HG02840 (cell line): ENCODE measurements at regions not wholly inside any gene's neighbourhood (a gene's known extent, or its start where the extent isn't known, plus 50 kb on each side); places are given as distances from the start of the nearest gene placed in this dataset.

Experiments
- ATAC-seq: cut with Tn5 transposase; IDR thresholded peaks from one replicate; pipeline ENCODE4 v1.9.1; 2021; ENCODE audit warnings: mild to moderate bottlenecking, moderate library complexity, moderate number of reproducible peaks; ENCODE audit not compliant: unreplicated experiment, low FRiP score

DNA sequence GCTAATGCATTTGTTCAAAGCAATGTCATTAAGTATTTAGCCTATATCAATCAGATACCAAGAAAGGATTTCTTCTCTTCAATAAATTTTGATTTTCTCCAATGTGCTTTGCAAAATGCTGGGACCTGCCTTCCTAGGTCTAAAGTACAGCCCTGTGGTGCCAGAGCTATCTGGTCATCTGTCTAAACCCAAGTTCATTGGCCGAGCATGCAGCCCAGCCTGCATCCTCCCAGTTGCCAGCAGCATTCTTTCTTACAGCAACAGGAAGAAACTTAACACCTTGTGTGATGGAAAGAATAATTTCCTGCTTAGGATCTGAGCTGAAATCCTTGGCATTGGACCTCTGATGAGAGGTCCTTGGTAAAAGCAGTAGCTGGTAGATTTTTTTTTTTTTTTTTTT, 310.0 kb downstream of the RBM26 start:
- no peak for ATAC-seq

GRCh38 chr13:79090552-79091124, 315.4 kb downstream of the RBM26 start:
- ATAC-seq: no peak

- no peak for ATAC-seq
Measured at GRCh38 chr13:79084802-79085424, 321.1 kb downstream of the RBM26 start.

GRCh38 chr13:79081942-79082341, 324.1 kb downstream of the RBM26 start:
- ATAC-seq: no peak

DNA sequence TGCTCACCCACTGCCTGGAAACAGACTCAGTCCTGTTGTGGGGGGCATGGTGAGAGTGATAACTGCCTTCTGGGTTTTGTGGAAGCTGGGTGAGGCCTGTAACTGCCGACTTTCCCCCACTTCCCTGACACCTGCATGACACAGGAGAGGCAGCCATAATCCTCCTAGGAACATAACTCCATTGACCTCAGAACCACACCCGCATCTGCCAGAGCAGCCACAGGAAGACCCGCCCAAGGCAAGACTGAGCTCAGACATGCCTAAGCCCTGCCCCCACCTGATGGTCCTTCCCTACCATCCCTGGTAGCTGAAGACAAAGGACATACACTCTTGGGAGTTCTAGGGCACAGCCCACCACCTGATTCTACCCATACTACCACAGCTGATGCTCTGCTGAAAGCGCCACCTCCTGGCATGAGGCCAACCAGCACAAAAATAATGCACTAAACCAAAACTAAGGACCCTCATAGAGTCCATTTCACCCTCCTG, 326.7 kb downstream of the RBM26 start:
- ATAC-seq: no peak

DNA sequence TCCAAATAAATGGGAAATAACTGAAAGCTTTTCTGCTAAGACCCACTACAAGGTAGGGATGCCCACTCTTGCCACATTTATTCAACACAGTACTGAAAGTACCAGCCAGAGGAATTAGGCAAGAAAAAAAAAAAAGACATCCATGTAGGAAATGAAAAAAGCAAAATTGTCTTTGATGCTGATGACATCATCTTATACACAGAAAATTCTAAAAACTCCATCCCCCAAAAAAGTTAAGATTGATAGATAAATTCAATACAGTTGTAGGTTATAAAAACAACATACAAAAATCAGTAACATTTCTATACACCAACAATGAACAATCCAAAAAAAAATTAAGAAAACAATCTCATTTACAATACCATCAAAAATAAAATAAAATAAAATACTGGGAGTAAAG, 330.4 kb downstream of the RBM26 start:
- ATAC-seq: no peak

GRCh38 chr13:79070343-79070974, 335.6 kb downstream of the RBM26 start:
- no peak for ATAC-seq

DNA sequence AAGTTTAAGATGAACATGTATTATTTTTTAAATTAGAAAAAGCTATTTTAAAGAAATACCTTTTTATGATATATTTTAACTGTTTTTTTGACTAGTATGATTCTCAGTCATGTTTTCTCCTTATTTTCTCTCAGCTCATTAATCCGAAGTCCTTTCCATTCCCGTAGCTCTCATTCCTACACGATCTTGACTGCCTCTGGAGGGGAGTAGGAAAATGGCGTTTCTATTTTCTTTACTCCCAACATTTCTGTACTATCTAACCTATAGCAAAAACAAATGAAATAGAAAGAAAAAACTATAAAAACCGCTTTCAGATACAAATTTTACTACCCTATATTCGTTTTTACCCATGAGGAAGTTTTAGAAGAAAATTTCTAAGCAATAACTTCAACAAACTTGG, 343.8 kb downstream of the RBM26 start:
- no peak for ATAC-seq

GRCh38 chr13:79060216-79060615, 345.8 kb downstream of the RBM26 start:
- ATAC-seq: no peak

DNA sequence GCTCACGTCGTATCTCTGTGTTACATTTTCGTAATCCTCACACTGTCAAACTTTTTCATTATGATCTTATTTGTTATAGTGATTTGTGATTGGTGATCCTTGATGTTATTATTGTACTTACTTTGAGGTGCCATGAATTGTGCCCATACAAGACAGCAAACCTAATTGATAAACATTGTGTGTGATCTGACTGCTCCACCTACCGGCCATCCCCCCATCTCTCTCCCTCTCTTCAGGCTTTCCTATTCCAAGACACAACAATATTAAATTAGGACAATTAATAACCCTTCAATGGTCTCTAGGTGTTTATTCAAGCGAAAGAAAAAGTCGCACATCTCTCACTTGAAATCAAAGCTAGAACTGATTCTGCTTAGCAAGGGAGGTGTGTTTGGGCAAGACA, 349.3 kb downstream of the RBM26 start:
- ATAC-seq: no peak

- ATAC-seq: no peak
Measured at GRCh38 chr13:79051472-79051871, 354.6 kb downstream of the RBM26 start.

DNA sequence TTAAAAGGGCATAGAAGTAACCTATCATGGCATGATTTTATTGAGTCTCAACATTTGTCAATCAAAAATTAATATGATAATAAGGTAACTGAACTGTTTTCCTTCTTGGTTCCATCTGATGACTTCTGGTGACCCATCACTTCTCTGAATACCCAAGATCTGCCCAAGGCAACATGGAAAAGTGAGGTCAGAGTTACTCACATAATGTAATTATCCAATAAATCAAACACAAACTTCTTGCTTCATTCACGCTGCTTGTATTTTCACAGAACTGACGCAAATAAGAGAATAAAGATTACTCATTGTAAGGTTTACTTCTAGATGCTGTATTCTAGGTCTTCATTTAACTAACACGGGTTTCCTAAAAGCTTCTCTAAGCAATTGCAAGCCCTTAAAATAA, 361.6 kb downstream of the RBM26 start:
- no peak for ATAC-seq

GRCh38 chr13:79043208-79043607, 362.8 kb downstream of the RBM26 start:
- ATAC-seq: no peak

DNA sequence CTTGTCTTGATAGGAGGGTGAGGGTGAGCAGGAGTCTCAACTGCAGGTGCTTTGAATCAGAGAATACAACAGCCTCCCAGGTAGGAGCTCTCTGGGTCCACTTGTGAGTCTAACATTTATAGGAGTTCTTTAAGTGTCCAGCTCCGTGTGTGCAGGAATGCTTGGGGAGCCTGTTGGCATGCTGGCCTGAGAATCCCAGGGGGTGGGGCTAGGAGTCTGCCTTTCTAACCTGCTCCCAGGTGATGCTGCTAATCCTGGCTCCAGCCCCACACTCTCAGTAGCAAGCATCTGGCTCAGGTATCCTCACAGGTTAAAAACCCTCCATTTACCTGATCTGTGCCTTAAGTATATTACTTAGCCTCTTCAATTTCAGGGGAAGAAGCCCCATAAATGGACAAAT, 368.9 kb downstream of the RBM26 start:
- no peak for ATAC-seq

- no peak for ATAC-seq
Measured at GRCh38 chr13:79034341-79034740, 371.7 kb downstream of the RBM26 start.

GRCh38 chr13:79030513-79030912, 371.6 kb upstream of the OBI1 start:
- no peak for ATAC-seq

GRCh38 chr13:79018166-79018565, 359.2 kb upstream of the OBI1 start:
- ATAC-seq: no peak

GRCh38 chr13:79011179-79011578, 352.2 kb upstream of the OBI1 start:
- no peak for ATAC-seq

GRCh38 chr13:79003989-79004898, 345.3 kb upstream of the OBI1 start:
- no peak for ATAC-seq

DNA sequence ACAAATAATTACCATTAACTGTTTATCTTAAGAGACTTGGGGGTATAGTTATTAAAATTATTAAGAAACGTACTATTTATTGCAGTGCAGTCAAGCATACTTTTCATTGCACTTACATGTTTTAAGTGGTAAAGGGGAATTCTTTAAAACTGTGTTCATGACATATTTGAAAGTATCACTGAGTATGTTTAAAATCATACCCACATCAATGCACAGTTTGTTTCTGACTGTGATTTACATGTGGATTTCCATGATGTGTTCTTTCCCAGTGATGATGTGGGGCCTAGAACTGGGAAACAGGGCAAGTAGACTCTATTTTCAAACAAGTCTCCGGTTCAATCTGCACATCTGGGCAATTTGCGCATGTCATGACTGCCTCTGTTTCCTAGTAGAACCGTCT, 340.5 kb upstream of the OBI1 start:
- no peak for ATAC-seq
